ENCODE measurements at regions not wholly inside any gene's neighbourhood (a gene's known extent, or its start where the extent isn't known, plus 50 kb on each side); places are given as distances from the start of the nearest gene placed in this dataset.

GRCh38 chrY:8561385-8561784, 775.9 kb upstream of the TSPY4 start:
- TF ChIP-seq, protein P1, sequence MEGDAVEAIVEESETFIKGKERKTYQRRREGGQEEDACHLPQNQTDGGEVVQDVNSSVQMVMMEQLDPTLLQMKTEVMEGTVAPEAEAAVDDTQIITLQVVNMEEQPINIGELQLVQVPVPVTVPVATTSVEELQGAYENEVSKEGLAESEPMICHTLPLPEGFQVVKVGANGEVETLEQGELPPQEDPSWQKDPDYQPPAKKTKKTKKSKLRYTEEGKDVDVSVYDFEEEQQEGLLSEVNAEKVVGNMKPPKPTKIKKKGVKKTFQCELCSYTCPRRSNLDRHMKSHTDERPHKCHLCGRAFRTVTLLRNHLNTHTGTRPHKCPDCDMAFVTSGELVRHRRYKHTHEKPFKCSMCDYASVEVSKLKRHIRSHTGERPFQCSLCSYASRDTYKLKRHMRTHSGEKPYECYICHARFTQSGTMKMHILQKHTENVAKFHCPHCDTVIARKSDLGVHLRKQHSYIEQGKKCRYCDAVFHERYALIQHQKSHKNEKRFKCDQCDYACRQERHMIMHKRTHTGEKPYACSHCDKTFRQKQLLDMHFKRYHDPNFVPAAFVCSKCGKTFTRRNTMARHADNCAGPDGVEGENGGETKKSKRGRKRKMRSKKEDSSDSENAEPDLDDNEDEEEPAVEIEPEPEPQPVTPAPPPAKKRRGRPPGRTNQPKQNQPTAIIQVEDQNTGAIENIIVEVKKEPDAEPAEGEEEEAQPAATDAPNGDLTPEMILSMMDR (IDR thresholded peaks at IDR 0.05): no peak
- TF ChIP-seq POLR2A (IDR thresholded peaks at IDR 0.05): no peak

All from body of pancreas (tissue), 4 donors.